Neural cell (in vitro differentiated cells): ENCODE measurements at regions not wholly inside any gene's neighbourhood (a gene's known extent, or its start where the extent isn't known, plus 50 kb on each side); places are given as distances from the start of the nearest gene placed in this dataset.

ENCODE experiments used
- H2AFZ ChIP-seq: fragments of 200-600, 300-800 bp; sonication (generic), shearing (Covaris generic); 2 replicates; pipeline ENCODE4 v1.6.0; 2014; ENCODE audit warnings: low read depth, mild to moderate bottlenecking, antibody characterized with exemption, low read length, moderate library complexity
- H3F3A ChIP-seq: fragments of 200-600 bp; shearing (Covaris generic); 2 replicates; pipeline ENCODE4 v1.6.1; 2016; ENCODE audit warnings: mild to moderate bottlenecking, moderate library complexity, mixed read lengths, antibody characterized with exemption, low read length; ENCODE audit not compliant: insufficient read depth, poor library complexity, severe bottlenecking
- H3K27ac ChIP-seq: fragments of 200-600, 300-800 bp; sonication (generic), shearing (Covaris generic); 2 replicates; pipeline ENCODE4 v1.5.1; 2014; ENCODE audit warnings: mild to moderate bottlenecking, low read length, moderate library complexity
- H3K27me3 ChIP-seq: fragments of 300-800, 200-600 bp; sonication (generic), shearing (Covaris generic); 2 replicates; pipeline ENCODE4 v1.6.0; 2014; ENCODE audit warnings: mild to moderate bottlenecking, low read depth, low read length, moderate library complexity; ENCODE audit not compliant: insufficient read depth
- H3K36me3 ChIP-seq: fragments of 300-800, 200-600 bp; sonication (generic), shearing (Covaris generic); 2 replicates; pipeline ENCODE4 v1.5.1; 2014; ENCODE audit warnings: mild to moderate bottlenecking, antibody characterized with exemption, low read length, moderate library complexity; ENCODE audit not compliant: insufficient read depth
- H3K4me2 ChIP-seq: fragments of 300-800, 200-600 bp; sonication (generic), shearing (Covaris generic); 2 replicates; pipeline ENCODE4 v1.6.0; 2014; ENCODE audit warnings: mild to moderate bottlenecking, low read length
- H3K4me3 ChIP-seq: fragments of 300-800, 200-600 bp; sonication (generic), shearing (Covaris generic); 2 replicates; pipeline ENCODE4 v1.5.1; 2014; ENCODE audit warnings: mild to moderate bottlenecking, low read length, moderate library complexity
- H3K79me2 ChIP-seq: fragments of 200-600 bp; shearing (Covaris generic); replicated peaks from 2 replicates; pipeline ENCODE4 v1.6.0; 2014; ENCODE audit warnings: mild to moderate bottlenecking, low read length, moderate library complexity; ENCODE audit not compliant: insufficient read depth
- H3K9ac ChIP-seq: fragments of 300-800, 200-600 bp; sonication (generic), shearing (Covaris generic); 2 replicates; pipeline ENCODE4 v1.6.1; 2016; ENCODE audit warnings: mild to moderate bottlenecking, low read length, mixed read lengths
- H3K9me2 ChIP-seq: fragments of 200-600 bp; shearing (Covaris generic); 2 replicates; pipeline ENCODE4 v1.6.1; 2016; ENCODE audit warnings: mild to moderate bottlenecking, low read length, mixed read lengths; ENCODE audit not compliant: insufficient read depth
- H3K9me3 ChIP-seq: fragments of 200-600, 300-800 bp; sonication (generic), shearing (Covaris generic); 2 replicates; pipeline ENCODE4 v1.6.1; 2016; ENCODE audit warnings: mild to moderate bottlenecking, mixed run types, low read length, moderate library complexity, mixed read lengths
- H4K20me1 ChIP-seq: fragments of 200-600 bp; shearing (Covaris generic); 2 replicates; pipeline ENCODE4 v1.6.1; 2016; ENCODE audit warnings: mild to moderate bottlenecking, mixed run types; ENCODE audit not compliant: insufficient read depth
- EP300 ChIP-seq: fragments of 450-650 bp; conservative IDR thresholded peaks from 2 replicates; pipeline ENCODE4 v1.6.1; 2014; ENCODE audit warnings: antibody characterized with exemption, mild to moderate bottlenecking, moderate library complexity; ENCODE audit not compliant: poor library complexity, severe bottlenecking
- EZH2 ChIP-seq: fragments of 200-600, 300-800 bp; shearing (Covaris generic), sonication (generic); IDR thresholded peaks from 2 replicates; pipeline ENCODE4 v1.6.1; 2014; ENCODE audit warnings: antibody characterized with exemption, low read length, borderline replicate concordance, mild to moderate bottlenecking; ENCODE audit not compliant: insufficient read depth, poor library complexity, severe bottlenecking
- MXI1 ChIP-seq: fragments of 450-650 bp; conservative IDR thresholded peaks from 2 replicates; pipeline ENCODE4 v1.6.1; 2014; ENCODE audit warnings: antibody characterized with exemption, mild to moderate bottlenecking; ENCODE audit not compliant: poor library complexity, severe bottlenecking
- POLR2AphosphoS5 ChIP-seq: IDR thresholded peaks from 2 replicates; pipeline ENCODE4 v1.6.1; 2012
- RAD21 ChIP-seq: fragments of 450-650 bp; conservative IDR thresholded peaks from 2 replicates; pipeline ENCODE4 v1.6.1; 2014; ENCODE audit warnings: antibody characterized with exemption, mild to moderate bottlenecking, moderate library complexity
- SMC3 ChIP-seq: fragments of 450-650 bp; conservative IDR thresholded peaks from 2 replicates; pipeline ENCODE4 v1.6.1; 2014; ENCODE audit warnings: antibody characterized with exemption, mild to moderate bottlenecking, moderate library complexity; ENCODE audit not compliant: poor library complexity
- TAF1 ChIP-seq: IDR thresholded peaks from 2 replicates; pipeline ENCODE4 v1.6.1; 2012; ENCODE audit warnings: low read depth
- TF ChIP-seq, protein P1 (sequence below): IDR thresholded peaks from 2 replicates; pipeline ENCODE4 v1.6.1; 2012; ENCODE audit warnings: borderline replicate concordance
- TF ChIP-seq, protein P2 (sequence below): fragments of 450-650 bp; IDR thresholded peaks from 2 replicates; pipeline ENCODE4 v1.5.1; 2014; ENCODE audit warnings: antibody characterized with exemption, mild to moderate bottlenecking, moderate library complexity; ENCODE audit not compliant: poor library complexity, severe bottlenecking

DNA sequence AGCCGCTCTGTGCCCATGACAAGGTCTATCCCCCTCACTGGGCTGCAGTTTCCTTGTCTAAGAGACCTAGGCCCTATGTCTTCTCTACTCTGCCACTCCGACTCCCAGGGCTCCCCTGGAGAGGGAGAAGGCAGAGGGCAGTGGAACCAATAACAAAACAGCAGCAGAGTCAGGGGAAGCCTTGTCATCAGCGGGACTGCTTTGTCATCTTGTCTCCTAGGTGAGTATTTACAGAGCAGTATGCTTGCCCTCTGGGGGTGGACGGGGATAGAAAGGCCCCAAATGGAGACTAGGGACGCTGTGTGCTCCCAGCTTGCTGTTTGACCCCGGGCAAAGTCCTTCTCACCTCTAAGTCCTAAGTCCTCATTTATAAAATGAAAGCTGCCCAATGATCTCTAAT lies 318.5 kb downstream of the CDK5RAP2 start:
- TF ChIP-seq EP300 = no peak
- TF ChIP-seq RAD21 = no peak
- TF ChIP-seq, protein P1, sequence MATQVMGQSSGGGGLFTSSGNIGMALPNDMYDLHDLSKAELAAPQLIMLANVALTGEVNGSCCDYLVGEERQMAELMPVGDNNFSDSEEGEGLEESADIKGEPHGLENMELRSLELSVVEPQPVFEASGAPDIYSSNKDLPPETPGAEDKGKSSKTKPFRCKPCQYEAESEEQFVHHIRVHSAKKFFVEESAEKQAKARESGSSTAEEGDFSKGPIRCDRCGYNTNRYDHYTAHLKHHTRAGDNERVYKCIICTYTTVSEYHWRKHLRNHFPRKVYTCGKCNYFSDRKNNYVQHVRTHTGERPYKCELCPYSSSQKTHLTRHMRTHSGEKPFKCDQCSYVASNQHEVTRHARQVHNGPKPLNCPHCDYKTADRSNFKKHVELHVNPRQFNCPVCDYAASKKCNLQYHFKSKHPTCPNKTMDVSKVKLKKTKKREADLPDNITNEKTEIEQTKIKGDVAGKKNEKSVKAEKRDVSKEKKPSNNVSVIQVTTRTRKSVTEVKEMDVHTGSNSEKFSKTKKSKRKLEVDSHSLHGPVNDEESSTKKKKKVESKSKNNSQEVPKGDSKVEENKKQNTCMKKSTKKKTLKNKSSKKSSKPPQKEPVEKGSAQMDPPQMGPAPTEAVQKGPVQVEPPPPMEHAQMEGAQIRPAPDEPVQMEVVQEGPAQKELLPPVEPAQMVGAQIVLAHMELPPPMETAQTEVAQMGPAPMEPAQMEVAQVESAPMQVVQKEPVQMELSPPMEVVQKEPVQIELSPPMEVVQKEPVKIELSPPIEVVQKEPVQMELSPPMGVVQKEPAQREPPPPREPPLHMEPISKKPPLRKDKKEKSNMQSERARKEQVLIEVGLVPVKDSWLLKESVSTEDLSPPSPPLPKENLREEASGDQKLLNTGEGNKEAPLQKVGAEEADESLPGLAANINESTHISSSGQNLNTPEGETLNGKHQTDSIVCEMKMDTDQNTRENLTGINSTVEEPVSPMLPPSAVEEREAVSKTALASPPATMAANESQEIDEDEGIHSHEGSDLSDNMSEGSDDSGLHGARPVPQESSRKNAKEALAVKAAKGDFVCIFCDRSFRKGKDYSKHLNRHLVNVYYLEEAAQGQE = no peak
- no peak for TF ChIP-seq MXI1
- no peak for TF ChIP-seq POLR2AphosphoS5
- TF ChIP-seq SMC3 = no peak
- TF ChIP-seq, protein P2, sequence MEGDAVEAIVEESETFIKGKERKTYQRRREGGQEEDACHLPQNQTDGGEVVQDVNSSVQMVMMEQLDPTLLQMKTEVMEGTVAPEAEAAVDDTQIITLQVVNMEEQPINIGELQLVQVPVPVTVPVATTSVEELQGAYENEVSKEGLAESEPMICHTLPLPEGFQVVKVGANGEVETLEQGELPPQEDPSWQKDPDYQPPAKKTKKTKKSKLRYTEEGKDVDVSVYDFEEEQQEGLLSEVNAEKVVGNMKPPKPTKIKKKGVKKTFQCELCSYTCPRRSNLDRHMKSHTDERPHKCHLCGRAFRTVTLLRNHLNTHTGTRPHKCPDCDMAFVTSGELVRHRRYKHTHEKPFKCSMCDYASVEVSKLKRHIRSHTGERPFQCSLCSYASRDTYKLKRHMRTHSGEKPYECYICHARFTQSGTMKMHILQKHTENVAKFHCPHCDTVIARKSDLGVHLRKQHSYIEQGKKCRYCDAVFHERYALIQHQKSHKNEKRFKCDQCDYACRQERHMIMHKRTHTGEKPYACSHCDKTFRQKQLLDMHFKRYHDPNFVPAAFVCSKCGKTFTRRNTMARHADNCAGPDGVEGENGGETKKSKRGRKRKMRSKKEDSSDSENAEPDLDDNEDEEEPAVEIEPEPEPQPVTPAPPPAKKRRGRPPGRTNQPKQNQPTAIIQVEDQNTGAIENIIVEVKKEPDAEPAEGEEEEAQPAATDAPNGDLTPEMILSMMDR = no peak
- TF ChIP-seq EZH2 = no peak
- TF ChIP-seq TAF1 = no peak
- no peak overlapping the region for H2AFZ ChIP-seq
- no peaks in the 10 kb centered on the region for H3K79me2 ChIP-seq
- no peak overlapping the region for H3K27ac ChIP-seq
- H3K36me3 ChIP-seq = no peaks in the 10 kb centered on the region
- no peaks in the 10 kb centered on the region for H3K9me2 ChIP-seq
- no peak overlapping the region for H3K9ac ChIP-seq
- H4K20me1 ChIP-seq = no peaks in the 10 kb centered on the region
- H3K4me2 ChIP-seq = no peak overlapping the region
- H3K9me3 ChIP-seq = no peaks in the 10 kb centered on the region
- H3K27me3 ChIP-seq = no peaks in the 10 kb centered on the region
- no peaks in the 10 kb centered on the region for H3F3A ChIP-seq
- H3K4me3 ChIP-seq = no peak overlapping the region

DNA sequence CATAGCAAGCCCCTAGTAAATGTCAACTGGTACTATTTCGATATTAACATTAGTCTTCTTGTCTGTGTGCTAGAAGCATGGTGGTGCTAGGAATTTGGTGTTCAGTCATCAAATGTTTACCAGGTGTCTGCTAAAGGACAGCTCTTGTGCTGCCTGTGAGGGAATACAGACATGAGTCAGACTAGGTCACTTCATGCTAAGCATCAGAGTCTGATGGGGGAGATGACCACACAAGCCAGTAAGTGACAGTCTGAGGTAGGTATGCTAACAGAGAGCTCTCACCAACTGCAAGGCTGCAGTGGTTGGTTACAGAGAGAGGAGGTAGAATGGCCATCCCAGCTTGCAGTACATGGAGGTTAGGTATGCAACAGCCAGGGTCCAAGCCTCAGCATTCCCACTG lies 320.9 kb downstream of the CDK5RAP2 start:
- no peak overlapping the region for H3K4me2 ChIP-seq
- no peaks in the 10 kb centered on the region for H3K36me3 ChIP-seq
- H3K27me3 ChIP-seq = no peaks in the 10 kb centered on the region
- no peaks in the 10 kb centered on the region for H3F3A ChIP-seq
- H4K20me1 ChIP-seq = no peaks in the 10 kb centered on the region
- H2AFZ ChIP-seq = no peak overlapping the region
- H3K9me2 ChIP-seq = no peaks in the 10 kb centered on the region
- no peaks in the 10 kb centered on the region for H3K79me2 ChIP-seq
- H3K27ac ChIP-seq = no peak overlapping the region
- TF ChIP-seq POLR2AphosphoS5 (no peak), SMC3 (no peak), EZH2 (no peak), EP300 (no peak), MXI1 (no peak), TAF1 (no peak), RAD21 (no peak)
- TF ChIP-seq, protein P2 = no peak
- TF ChIP-seq, protein P1 = no peak
- no peak overlapping the region for H3K4me3 ChIP-seq
- H3K9ac ChIP-seq = no peak overlapping the region
- no peaks in the 10 kb centered on the region for H3K9me3 ChIP-seq
